ENCODE measurements at regions not wholly inside any gene's neighbourhood (a gene's known extent, or its start where the extent isn't known, plus 50 kb on each side); places are given as distances from the start of the nearest gene placed in this dataset.

DNA sequence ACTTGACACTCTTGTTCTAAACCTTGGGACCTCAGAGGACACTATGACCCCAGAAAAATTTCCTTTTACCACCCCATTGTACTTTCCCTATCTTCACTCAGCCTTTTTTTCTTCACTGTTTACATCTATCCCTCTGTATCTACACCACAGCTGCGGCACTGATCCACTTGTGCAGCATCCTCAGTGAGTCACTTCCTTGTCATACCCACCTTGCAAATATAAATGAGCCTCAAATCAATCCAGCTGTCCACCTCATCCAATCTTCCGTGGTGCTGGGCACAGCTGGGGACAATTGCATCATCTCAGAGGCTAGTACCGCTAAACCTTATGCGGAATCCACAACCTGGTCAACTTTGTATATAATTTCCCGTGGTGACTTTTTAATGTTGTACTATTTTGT, 710.5 kb downstream of the QKI start:
- DNase-seq (ENCODE audit: low read depth in 4 of 4, low spot score in 1 of 4) = no peak

GRCh38 chr6:164124473-164124872, 710.0 kb downstream of the QKI start:
- no peak for DNase-seq (ENCODE audit: low read depth in 4 of 4, low spot score in 1 of 4)

- DNase-seq (ENCODE audit: low read depth in 4 of 4, low spot score in 1 of 4) = no peak
Measured at GRCh38 chr6:164122109-164122508, 707.6 kb downstream of the QKI start.

- DNase-seq (ENCODE audit: low read depth in 4 of 4, low spot score in 1 of 4) = no peak
Measured at GRCh38 chr6:164121527-164121926, 707.0 kb downstream of the QKI start.

- DNase-seq (ENCODE audit: low read depth in 4 of 4, low spot score in 1 of 4) = no peak
Measured at GRCh38 chr6:164114651-164115050, 700.1 kb downstream of the QKI start.

- no peak for DNase-seq (ENCODE audit: low read depth in 4 of 4, low spot score in 1 of 4)
Measured at GRCh38 chr6:164114051-164114450, 699.5 kb downstream of the QKI start.

DNA sequence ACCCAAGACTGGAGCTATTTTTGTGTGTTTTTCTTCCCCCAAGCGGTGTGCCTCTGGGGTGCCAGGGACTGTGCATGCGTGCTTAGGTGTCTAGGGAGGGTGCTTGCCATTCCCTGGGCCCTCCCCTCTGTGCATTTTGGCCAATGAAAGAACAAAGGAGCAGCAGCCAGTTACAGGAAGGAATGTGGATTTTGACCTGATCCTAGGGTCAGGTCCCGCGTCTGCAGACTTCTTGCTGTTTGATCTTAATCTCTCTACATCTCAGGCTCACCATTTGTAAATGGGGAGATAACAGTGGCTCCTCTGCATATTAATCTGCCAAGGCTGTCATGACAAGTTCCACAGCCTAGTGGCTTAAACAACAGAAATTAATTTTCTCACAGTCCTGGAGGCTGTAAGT, 699.1 kb downstream of the QKI start:
- no peak for DNase-seq (ENCODE audit: low read depth in 4 of 4, low spot score in 1 of 4)

GRCh38 chr6:164109770-164110140, 695.2 kb downstream of the QKI start:
- DNase-seq (ENCODE audit: low read depth in 4 of 4, low spot score in 1 of 4) = no peak

- DNase-seq (ENCODE audit: low read depth in 4 of 4, low spot score in 1 of 4) = no peak
Measured at GRCh38 chr6:164108869-164109769, 694.6 kb downstream of the QKI start.

- no peak for DNase-seq (ENCODE audit: low read depth in 4 of 4, low spot score in 1 of 4)
Measured at GRCh38 chr6:164108092-164108491, 693.6 kb downstream of the QKI start.

DNA sequence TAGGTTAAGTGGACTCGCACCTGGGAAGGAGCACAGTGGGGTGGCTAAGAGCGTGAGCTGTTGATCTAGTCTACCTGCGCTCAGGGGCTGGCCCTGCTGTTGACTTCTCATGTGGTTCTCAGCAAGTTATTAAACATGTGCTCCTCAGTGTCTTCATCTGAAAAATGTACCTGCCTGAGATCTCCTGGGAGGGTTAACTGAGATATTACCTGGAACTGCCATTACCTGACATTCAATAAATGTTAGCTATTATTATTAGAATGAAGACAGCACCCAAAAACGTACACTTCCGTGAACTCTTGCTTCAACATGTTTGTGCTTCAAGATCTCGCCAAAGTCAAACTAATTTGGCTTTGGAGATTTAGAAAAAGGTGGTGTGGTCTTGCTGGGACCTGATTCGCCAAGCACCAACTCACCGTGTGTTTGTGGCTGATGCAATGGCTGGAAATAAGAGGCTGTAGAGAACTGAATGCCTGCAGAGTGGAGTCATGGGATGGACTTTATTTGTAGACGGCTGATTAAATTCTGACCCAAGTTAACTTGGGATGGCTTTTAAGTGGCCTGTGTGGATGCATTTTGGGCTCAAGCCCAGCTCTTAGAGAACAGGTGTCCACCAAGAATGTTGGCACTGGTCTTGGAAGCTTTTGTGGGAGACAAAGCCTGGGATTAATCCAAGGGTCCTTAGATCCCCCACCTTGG, 692.9 kb downstream of the QKI start:
- DNase-seq (ENCODE audit: low read depth in 4 of 4, low spot score in 1 of 4) = no peak

GRCh38 chr6:164106345-164106769, 691.8 kb downstream of the QKI start:
- DNase-seq (ENCODE audit: low read depth in 4 of 4, low spot score in 1 of 4) = no peak

- no peak for DNase-seq (ENCODE audit: low read depth in 4 of 4, low spot score in 1 of 4)
Measured at GRCh38 chr6:164105705-164106104, 691.2 kb downstream of the QKI start.

DNA sequence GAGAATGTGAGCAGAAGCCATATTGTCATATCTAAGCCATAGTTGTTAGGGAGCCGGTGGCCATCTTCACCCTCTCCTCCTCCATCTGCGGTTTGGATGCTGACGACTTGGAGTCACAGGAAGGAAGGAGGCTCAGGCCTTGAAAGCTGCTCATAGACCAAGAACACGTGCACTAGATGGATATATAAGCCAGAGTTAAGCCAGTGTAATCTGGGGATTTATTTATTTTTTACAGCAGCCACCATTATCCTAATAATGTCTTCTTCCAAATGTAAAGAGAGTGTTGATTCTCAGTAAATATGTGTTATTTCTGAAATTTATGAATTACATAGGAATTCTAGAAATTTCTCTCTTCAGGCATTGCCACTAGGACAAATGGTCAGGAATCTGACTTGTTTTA, 689.9 kb downstream of the QKI start:
- DNase-seq (ENCODE audit: low read depth in 4 of 4, low spot score in 1 of 4) = no peak

GRCh38 chr6:164102693-164103092, 688.2 kb downstream of the QKI start:
- DNase-seq (ENCODE audit: low read depth in 4 of 4, low spot score in 1 of 4) = no peak

DNA sequence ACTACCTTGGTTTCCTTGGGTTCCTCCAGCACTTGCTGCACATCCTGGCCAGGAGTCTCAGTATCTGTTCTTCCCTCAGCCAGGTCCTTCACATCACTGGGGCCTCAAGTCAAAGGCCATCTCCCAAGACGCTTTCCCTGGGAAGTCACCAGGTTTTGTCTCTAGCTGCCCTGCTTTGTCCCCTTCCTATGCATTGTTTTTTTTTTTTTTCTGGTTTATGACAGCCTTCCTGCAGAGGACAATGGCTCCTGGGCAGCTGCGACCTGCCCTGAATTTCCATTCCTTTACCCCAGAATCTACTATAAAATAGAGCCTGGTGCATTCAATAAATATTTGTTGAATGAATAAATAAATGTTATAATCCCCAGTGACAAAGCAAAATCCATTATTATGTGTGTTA, 687.3 kb downstream of the QKI start:
- DNase-seq (ENCODE audit: low read depth in 4 of 4, low spot score in 1 of 4) = no peak

- no peak for DNase-seq (ENCODE audit: low read depth in 4 of 4, low spot score in 1 of 4)
Measured at GRCh38 chr6:164099269-164099865, 684.8 kb downstream of the QKI start.

DNA sequence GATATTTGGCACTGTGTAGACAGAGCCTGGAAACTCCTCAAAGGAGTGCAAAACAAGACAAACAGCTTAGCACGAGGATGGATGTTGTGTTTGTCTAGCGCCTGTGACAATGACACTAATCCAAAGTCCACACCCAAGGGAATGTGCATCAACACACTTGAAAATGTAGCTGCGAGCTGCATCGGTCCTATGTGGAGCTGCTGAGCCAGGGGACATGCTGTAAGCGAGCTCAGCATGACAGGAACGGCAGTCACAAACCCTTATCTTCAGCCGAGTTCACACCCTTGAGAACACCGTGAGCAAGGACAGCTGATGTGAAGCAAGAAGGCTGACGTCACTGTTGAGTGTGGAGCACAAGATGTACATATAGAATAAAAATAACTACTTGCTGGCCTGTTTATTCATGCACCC, 684.3 kb downstream of the QKI start:
- DNase-seq (ENCODE audit: low read depth in 4 of 4, low spot score in 1 of 4) = no peak

GRCh38 chr6:164097551-164098398, 683.3 kb downstream of the QKI start:
- DNase-seq (ENCODE audit: low read depth in 4 of 4, low spot score in 1 of 4) = no peak

- DNase-seq (ENCODE audit: low read depth in 4 of 4, low spot score in 1 of 4) = no peak
Measured at GRCh38 chr6:164097056-164097455, 682.5 kb downstream of the QKI start.

- DNase-seq (ENCODE audit: low read depth in 4 of 4, low spot score in 1 of 4) = no peak
Measured at GRCh38 chr6:164095056-164095455, 680.5 kb downstream of the QKI start.
